DND-41 (cell line): ENCODE measurements at regions not wholly inside any gene's neighbourhood (a gene's known extent, or its start where the extent isn't known, plus 50 kb on each side); places are given as distances from the start of the nearest gene placed in this dataset.

Experiments used
- EZH2 ChIP-seq: IDR thresholded peaks from 3 replicates; pipeline ENCODE4 v1.6.1; 2012; ENCODE audit warnings: borderline replicate concordance, low read depth, mild to moderate bottlenecking, moderate library complexity, low read length, inconsistent platforms; ENCODE audit not compliant: severe bottlenecking
- TF ChIP-seq, protein P1 (sequence below): IDR thresholded peaks from 2 replicates; pipeline ENCODE4 v1.5.1; 2012; ENCODE audit warnings: borderline replicate concordance, low read length, moderate library complexity, mild to moderate bottlenecking; ENCODE audit not compliant: poor library complexity, severe bottlenecking; ENCODE audit errors: extremely low read depth

DNA sequence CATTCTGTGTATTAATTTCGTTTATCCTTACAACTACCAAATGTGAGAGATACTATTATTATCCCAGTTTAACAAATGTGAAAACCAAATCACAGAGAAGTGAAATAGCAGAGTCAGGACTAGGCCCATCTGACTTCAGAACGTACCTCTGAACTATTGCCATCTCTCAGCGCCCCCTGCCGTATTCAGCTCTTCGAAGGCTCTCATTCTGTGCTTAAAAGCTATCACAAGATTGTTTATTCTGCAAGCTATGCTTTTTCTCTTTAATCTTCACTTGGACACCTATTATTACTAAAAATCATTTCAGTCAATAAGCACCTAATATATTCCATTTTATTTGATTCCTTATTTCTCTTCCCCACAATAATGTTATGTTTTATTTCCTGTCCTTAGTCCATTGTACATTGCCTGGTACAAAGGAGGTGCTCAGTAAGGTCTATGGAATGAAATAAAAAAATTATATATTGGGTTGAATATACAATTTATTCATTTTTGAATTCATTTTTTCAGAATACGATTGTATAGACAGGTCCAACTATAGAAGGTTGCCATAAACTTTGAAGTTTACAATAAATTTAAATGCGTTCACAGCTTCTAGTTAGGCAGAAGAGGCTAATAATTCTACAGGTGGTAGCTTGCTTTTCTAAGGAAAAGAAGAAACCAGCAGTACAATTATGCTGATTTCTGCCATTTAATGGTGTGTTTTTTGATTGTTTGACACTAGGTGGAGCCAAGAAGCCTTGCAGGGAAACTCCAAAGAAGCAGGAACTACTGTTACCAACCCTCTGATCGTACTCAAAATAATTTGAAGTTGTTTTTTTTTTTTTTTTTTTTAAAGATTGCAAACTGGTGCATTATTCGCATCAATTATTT is 202.2 kb upstream of the DMRTA1 start:
- TF ChIP-seq, protein P1, sequence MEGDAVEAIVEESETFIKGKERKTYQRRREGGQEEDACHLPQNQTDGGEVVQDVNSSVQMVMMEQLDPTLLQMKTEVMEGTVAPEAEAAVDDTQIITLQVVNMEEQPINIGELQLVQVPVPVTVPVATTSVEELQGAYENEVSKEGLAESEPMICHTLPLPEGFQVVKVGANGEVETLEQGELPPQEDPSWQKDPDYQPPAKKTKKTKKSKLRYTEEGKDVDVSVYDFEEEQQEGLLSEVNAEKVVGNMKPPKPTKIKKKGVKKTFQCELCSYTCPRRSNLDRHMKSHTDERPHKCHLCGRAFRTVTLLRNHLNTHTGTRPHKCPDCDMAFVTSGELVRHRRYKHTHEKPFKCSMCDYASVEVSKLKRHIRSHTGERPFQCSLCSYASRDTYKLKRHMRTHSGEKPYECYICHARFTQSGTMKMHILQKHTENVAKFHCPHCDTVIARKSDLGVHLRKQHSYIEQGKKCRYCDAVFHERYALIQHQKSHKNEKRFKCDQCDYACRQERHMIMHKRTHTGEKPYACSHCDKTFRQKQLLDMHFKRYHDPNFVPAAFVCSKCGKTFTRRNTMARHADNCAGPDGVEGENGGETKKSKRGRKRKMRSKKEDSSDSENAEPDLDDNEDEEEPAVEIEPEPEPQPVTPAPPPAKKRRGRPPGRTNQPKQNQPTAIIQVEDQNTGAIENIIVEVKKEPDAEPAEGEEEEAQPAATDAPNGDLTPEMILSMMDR, result peak; percentile 59
- TF ChIP-seq EZH2, result no peak
